ENCODE measurements at regions not wholly inside any gene's neighbourhood (a gene's known extent, or its start where the extent isn't known, plus 50 kb on each side); places are given as distances from the start of the nearest gene placed in this dataset.
"Not testable (repeated sequence)": the region's sequence is repeated elsewhere in the genome, so short reads cannot be mapped to it uniquely, and the experiment has no call there.

DNA sequence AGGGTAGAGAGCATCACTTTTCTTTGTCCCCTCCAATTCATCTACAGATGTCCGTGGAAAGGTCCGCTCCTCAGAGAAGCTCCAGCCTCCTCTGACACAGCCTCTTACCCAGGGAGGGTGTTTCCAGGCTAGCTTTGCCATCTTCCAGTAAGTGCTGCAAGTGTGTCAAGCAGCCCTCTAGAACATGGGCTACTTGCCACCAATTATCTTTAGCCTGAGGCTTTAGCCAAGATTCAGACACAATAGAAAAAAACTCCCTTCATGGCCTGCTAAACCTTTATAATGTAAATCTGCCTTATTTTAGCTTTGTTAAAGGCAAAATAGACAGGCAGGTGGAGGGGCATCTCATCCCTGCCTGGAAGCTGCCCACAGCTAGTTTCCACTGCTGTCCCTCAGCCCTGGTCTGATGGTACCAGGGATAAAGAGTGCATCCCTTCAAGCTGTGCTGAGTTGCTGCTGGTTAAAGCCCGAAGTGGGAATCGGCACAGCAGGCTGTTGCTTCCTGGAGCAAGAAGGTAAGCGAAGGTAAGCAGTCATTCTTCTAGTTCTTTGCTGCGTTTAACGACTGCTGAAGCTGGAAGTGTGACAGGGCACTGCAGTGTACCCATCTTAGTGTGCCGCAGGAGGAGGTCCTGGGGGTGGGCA is 190.1 kb upstream of the E2F8 start:
- DNase-seq: no peak

DNA sequence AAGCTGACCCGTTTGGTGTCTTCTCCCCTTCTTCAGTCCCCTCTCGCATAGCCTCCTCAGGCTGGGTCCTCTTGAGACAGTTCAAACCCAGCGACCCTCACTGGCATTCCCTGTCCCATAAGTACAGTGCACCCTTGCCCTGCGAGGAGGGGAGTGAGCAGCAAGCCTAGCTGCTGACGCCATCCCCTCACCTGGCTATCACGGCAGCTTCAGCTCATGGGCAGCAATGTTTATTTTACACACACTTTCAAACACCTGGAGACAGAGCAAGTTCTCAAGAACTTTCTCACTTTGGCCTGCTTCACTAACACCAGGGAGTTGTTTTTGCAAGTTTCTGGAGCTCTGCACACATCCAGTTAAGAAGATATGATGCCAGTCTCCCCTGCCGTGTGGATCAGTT is 189.6 kb upstream of the E2F8 start:
- DNase-seq: no peak

DNA sequence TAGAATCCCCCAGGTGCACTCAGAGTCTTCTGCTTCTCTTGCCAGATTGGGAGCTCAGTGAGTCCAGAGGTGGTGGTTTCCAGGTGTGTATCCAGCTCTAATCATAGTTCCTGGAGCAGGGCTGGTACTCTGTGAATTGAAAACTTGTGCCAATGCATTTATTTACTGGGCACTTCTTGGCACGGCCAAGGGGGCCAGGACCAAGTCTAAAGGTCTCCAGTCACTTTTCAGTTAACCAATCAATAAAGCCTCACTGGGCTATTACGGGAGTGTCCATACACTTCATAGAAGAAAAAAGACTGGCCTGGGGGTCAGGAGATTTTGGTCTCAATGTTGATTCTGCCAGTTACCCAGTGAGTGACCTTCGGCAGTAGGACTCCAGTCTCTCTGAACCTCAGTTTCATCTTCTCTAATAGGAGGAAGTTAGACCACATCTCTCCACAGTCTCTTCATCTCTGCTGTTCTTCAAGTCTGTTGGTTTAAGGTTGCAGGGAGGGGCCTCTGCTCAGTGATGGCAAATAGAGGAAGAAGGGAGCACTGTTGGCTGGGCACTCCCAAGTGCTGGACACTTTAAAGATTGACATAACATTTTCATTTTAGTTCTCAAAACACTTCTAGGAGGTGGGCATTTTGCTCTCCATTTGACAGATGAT is 188.5 kb upstream of the E2F8 start:
- DNase-seq: no peak

- no peak for DNase-seq
Measured at GRCh38 chr11:19428206-19429002, 187.7 kb upstream of the E2F8 start.

DNA sequence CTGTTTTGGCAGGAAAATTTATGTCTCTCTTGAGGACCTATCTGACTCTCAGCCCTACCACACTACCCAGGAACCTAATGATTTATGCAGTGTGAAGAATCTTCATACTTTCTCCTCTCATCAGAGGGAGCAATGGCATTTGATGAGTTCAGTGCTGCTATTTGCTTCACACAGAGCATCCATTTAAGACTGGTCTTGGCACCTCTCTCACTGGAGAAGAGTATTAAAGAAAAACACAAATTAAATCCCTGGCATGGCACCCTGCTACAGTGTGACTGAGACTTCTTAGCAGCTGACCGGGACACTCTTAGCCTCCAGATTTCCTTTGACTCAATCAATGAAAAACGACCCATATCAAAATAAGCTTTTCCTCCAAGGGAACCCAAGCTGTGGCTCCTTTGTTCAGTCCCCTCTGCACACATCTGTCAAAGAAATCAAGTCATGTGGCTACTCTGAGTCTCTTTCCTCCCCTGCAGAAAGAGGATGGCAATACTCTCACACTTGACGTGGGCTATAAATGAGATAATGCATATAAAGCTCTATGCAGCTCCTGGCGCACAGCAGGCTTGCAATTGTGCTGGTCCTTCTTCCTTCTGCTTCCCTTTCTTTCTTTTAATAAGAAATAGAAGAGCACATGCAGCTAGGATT is 186.1 kb upstream of the E2F8 start:
- DNase-seq: no peak

- no peak for DNase-seq
Measured at GRCh38 chr11:19426011-19426755, 185.4 kb upstream of the E2F8 start.

DNA sequence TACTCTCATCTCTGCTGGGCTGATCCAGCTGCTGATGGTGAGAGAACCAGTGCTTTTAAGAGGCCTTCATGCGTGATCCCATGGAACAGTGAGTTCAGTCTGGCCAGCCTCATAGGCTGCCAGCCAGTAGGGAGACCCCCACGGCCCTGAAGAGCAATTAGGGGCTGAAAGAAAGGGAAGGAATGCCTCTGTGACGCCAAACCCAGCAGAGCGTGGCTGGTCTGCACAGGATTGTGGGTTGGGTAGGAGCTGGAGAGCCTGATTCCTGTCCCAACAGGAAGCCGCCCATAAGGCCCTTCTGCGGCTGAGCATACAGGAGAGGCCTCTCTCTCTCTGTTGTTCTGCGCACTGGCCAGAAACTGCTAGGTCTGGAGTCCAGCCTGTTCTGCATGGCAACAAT is 181.5 kb upstream of the E2F8 start:
- DNase-seq: no peak

- no peak for DNase-seq
Measured at GRCh38 chr11:19420868-19421533, 180.3 kb upstream of the E2F8 start.

DNA sequence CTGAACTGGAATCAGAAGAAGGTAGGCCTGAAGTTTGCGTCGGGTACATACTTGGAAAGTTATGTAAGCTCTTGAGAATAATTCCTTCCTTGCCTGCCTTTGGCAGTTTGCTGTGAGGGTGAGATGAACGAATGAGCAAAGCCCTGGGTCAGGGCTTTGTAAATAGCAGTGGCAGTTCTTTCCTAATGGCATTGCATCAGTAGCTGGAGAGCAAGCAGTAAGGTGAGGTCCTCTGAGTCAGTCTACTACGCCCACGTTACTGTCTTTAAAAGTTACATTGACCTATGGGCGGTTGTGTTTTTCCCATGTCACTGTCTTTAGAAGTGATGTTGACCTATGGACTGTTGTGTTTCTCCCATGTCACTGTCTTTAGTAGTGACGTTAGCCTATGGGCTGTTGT is 179.1 kb upstream of the E2F8 start:
- DNase-seq: no peak

GRCh38 chr11:19419021-19419750 is 178.4 kb upstream of the E2F8 start:
- DNase-seq: no peak

GRCh38 chr11:19418221-19418620 is 177.5 kb upstream of the E2F8 start:
- DNase-seq: no peak

GRCh38 chr11:19412070-19412469 is 171.3 kb upstream of the E2F8 start:
- DNase-seq: not testable (repeated sequence)

- DNase-seq: no peak
Measured at GRCh38 chr11:19410032-19410431, 169.3 kb upstream of the E2F8 start.

- no peak for DNase-seq
Measured at GRCh38 chr11:19409307-19409706, 168.6 kb upstream of the E2F8 start.

- DNase-seq: no peak
Measured at GRCh38 chr11:19407677-19408270, 167.0 kb upstream of the E2F8 start.

- no peak for DNase-seq
Measured at GRCh38 chr11:19405966-19406365, 165.2 kb upstream of the E2F8 start.

DNA sequence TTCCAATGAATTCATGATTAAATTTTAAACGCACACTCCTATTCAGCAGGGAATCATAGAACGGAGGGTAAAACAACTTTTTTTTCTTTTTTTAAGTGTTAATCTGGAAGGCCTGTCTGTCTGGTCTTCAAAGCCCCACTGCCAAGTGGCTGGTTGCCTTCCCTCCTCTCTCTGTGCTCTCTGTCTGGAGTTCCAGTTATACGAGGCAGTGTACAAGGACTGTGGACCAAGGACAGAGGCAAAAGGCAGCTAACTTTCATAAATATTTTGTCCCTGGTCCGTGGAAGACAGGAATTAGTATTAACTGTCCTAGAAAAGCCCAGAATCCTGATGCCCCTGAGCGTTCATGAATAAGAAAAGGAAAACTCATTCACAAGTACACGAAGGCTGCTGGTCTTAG is 164.0 kb upstream of the E2F8 start:
- no peak for DNase-seq

- no peak for DNase-seq
Measured at GRCh38 chr11:19403196-19403895, 162.6 kb upstream of the E2F8 start.

GRCh38 chr11:19400296-19400695 is 159.6 kb upstream of the E2F8 start:
- DNase-seq: no peak

Data from right kidney (tissue), 1 donor.